H9 (cell line): ENCODE measurements at regions not wholly inside any gene's neighbourhood (a gene's known extent, or its start where the extent isn't known, plus 50 kb on each side); places are given as distances from the start of the nearest gene placed in this dataset.

Experiments used
- DNase-seq: peaks from one replicate; pipeline ENCODE4 v3.0.0-alpha.2; 2017
- H2AFZ ChIP-seq: one replicate; pipeline ENCODE4 v1.6.1; 2013; ENCODE audit warnings: mild to moderate bottlenecking, low read length, control low read depth, moderate library complexity
- H2AK5ac ChIP-seq: 2 replicates; pipeline ENCODE4 v1.6.1; 2013; ENCODE audit warnings: low read length, control low read depth, mixed read lengths; ENCODE audit not compliant: insufficient read length
- H2BK120ac ChIP-seq: one replicate; pipeline ENCODE4 v1.6.1; 2013; ENCODE audit warnings: low read depth, mild to moderate bottlenecking, low read length, control low read depth, inconsistent platforms; ENCODE audit not compliant: poor library complexity, severe bottlenecking
- H2BK12ac ChIP-seq: 2 replicates; pipeline ENCODE4 v1.6.1; 2013; ENCODE audit warnings: low read length, control low read depth, mixed read lengths, low read depth; ENCODE audit not compliant: insufficient read length
- H2BK15ac ChIP-seq: 2 replicates; pipeline ENCODE4 v1.6.1; 2013; ENCODE audit warnings: low read depth, low read length, control low read depth
- H2BK20ac ChIP-seq: one replicate; pipeline ENCODE4 v1.6.1; 2013; ENCODE audit warnings: low read depth, mild to moderate bottlenecking, low read length, control low read depth, inconsistent platforms; ENCODE audit not compliant: poor library complexity, severe bottlenecking
- H2BK5ac ChIP-seq: 2 replicates; pipeline ENCODE4 v1.6.1; 2013; ENCODE audit warnings: low read length, control low read depth, mixed read lengths; ENCODE audit not compliant: insufficient read length
- H3K14ac ChIP-seq: 2 replicates; pipeline ENCODE4 v1.6.1; 2013; ENCODE audit warnings: low read length, control low read depth; ENCODE audit not compliant: insufficient read depth
- H3K18ac ChIP-seq: 2 replicates; pipeline ENCODE4 v1.6.1; 2013; ENCODE audit warnings: low read depth, mild to moderate bottlenecking, mixed read lengths, low read length, control low read depth; ENCODE audit not compliant: insufficient read length
- H3K23ac ChIP-seq: 2 replicates; pipeline ENCODE4 v1.6.1; 2013; ENCODE audit warnings: low read length, control low read depth, mixed read lengths, low read depth; ENCODE audit not compliant: insufficient read length
- H3K23me2 ChIP-seq: 2 replicates; pipeline ENCODE4 v1.6.1; 2013; ENCODE audit warnings: low read depth, mild to moderate bottlenecking, mixed read lengths, low read length, control low read depth; ENCODE audit not compliant: insufficient read length, poor library complexity, severe bottlenecking
- H3K27ac ChIP-seq: 2 replicates; pipeline ENCODE4 v1.5.1; 2013; ENCODE audit warnings: low read length, control low read depth, mixed read lengths, low read depth; ENCODE audit not compliant: insufficient read length
- H3K27me3 ChIP-seq: 2 replicates; pipeline ENCODE4 v1.6.1; 2013; ENCODE audit warnings: low read length, control low read depth, inconsistent platforms; ENCODE audit not compliant: insufficient read depth
- H3K4ac ChIP-seq: 2 replicates; pipeline ENCODE4 v1.6.1; 2013; ENCODE audit warnings: low read depth, mild to moderate bottlenecking, control low read depth, inconsistent platforms, low read length, moderate library complexity
- H3K4me1 ChIP-seq: 2 replicates; pipeline ENCODE4 v1.6.1; 2013; ENCODE audit warnings: low read length, control low read depth, inconsistent platforms; ENCODE audit not compliant: insufficient read depth
- H3K4me2 ChIP-seq: 2 replicates; pipeline ENCODE4 v1.6.1; 2013; ENCODE audit warnings: low read length, control low read depth, mixed read lengths; ENCODE audit not compliant: insufficient read length, insufficient read depth
- H3K56ac ChIP-seq: 2 replicates; pipeline ENCODE4 v1.6.1; 2013; ENCODE audit warnings: low read depth, mild to moderate bottlenecking, mixed read lengths, low read length, control low read depth; ENCODE audit not compliant: insufficient read length
- H3K79me1 ChIP-seq: 2 replicates; pipeline ENCODE4 v1.6.1; 2013; ENCODE audit warnings: low read depth, mild to moderate bottlenecking, moderate library complexity, low read length, control low read depth, inconsistent platforms; ENCODE audit not compliant: insufficient read depth, poor library complexity, severe bottlenecking
- H3K79me2 ChIP-seq: 2 replicates; pipeline ENCODE4 v1.6.1; 2013; ENCODE audit warnings: low read length, control low read depth, inconsistent platforms; ENCODE audit not compliant: insufficient read depth
- H3K9ac ChIP-seq: 2 replicates; pipeline ENCODE4 v1.6.1; 2013; ENCODE audit warnings: low read length, control low read depth, mixed read lengths; ENCODE audit not compliant: insufficient read length; ENCODE audit errors: extremely low read depth
- H3K9me3 ChIP-seq: one replicate; pipeline ENCODE4 v1.6.1; 2013; ENCODE audit warnings: low read depth, low read length, inconsistent platforms; ENCODE audit not compliant: control insufficient read depth
- H3T11ph ChIP-seq: one replicate; pipeline ENCODE4 v1.6.1; 2013; ENCODE audit warnings: mild to moderate bottlenecking, low read length, control low read depth, inconsistent platforms
- H4K20me1 ChIP-seq: one replicate; pipeline ENCODE4 v1.6.1; 2013; ENCODE audit not compliant: control insufficient read depth, insufficient read length, insufficient read depth
- H4K5ac ChIP-seq: 2 replicates; pipeline ENCODE4 v1.6.1; 2013; ENCODE audit warnings: low read depth, mild to moderate bottlenecking, mixed read lengths, low read length, control low read depth; ENCODE audit not compliant: insufficient read length
- H4K8ac ChIP-seq: replicated peaks from 2 replicates; pipeline ENCODE4 v1.6.1; 2013; ENCODE audit warnings: low read length, control low read depth, mixed read lengths, low read depth; ENCODE audit not compliant: insufficient read length
- H4K91ac ChIP-seq: 2 replicates; pipeline ENCODE4 v1.6.1; 2013; ENCODE audit warnings: low read depth, mild to moderate bottlenecking, moderate library complexity, mixed read lengths, low read length, control low read depth; ENCODE audit not compliant: insufficient read length
- H3K27ac Mint-ChIP-seq, 3 experiments: 2 replicates in 2 of 3; 3 replicates in 1 of 3; pipeline ENCODE4 v1.8.0; 2020 to 2021; ENCODE audit warnings: mixed read lengths in 3 of 3, mild to moderate bottlenecking in 1 of 3, moderate library complexity in 1 of 3
- H3K27me3 Mint-ChIP-seq: 2 replicates; pipeline ENCODE4 v1.8.0; 2021; ENCODE audit warnings: low read depth, mild to moderate bottlenecking, moderate library complexity, mixed read lengths
- H3K36me3 Mint-ChIP-seq, 3 experiments: 2 replicates in 2 of 3; 3 replicates in 1 of 3; pipeline ENCODE4 v1.8.0; 2020 to 2021; ENCODE audit warnings: low read depth in 3 of 3, mixed read lengths in 3 of 3; ENCODE audit not compliant: insufficient read depth in 1 of 3
- H3K4me1 Mint-ChIP-seq, 2 experiments: 2 replicates each; pipeline ENCODE4 v1.8.0; 2020; ENCODE audit warnings: mixed read lengths in 2 of 2
- H3K4me3 Mint-ChIP-seq, 2 experiments: 2 replicates in 1 of 2; 3 replicates in 1 of 2; pipeline ENCODE4 v1.8.0; 2020 to 2021; ENCODE audit warnings: mild to moderate bottlenecking in 2 of 2, mixed read lengths in 2 of 2, moderate library complexity in 1 of 2
- H3K9me3 Mint-ChIP-seq, 2 experiments: 2 replicates in 1 of 2; 3 replicates in 1 of 2; pipeline ENCODE4 v1.8.0; 2020; ENCODE audit warnings: mild to moderate bottlenecking in 2 of 2, mixed read lengths in 2 of 2, moderate library complexity in 1 of 2
- WGBS: extraction: QIAGEN DNeasy Blood & Tissue Kit; methylation state at CpG from one replicate; pipeline ENCODE4 v1.1.7; 2013; ENCODE audit warnings: missing lambda C conversion rate, low lambda C conversion rate, mixed read lengths; ENCODE audit not compliant: insufficient read length; ENCODE audit errors: extremely low coverage; 5-methylcytosine and 5-hydroxymethylcytosine counted together
- TF ChIP-seq, protein P1 (sequence below): fragments of 200-600 bp; sonication (generic); conservative IDR thresholded peaks from 3 replicates; pipeline ENCODE4 v1.8.0; 2021; ENCODE audit warnings: antibody characterized with exemption, mild to moderate bottlenecking

DNA sequence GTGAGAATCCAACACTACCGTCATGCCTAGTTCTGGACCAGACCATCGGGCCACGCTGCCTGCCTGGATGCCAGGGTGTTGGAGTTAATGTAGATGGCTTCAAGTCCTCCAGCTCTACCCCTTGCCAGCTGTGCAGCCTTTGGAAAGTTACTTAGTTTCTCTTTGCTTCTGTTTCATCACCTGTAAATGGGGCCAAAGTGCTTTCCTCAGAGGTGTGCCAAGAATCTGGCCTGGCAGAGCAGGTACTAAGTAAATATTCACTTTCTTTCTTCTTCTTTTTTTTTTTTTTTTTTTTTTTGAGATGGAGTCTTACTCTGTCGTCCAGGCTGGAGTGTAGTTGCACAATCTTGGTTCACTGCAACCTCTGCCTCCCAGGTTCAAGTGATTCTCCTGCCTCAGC lies 159.5 kb upstream of the RPL38 start:
- H3K36me3 Mint-ChIP-seq: no peaks in the 10 kb centered on the region
- no peak overlapping the region for H3K9ac ChIP-seq

More for the DNA sequence above, 159.5 kb upstream of the RPL38 start:
- Histone ChIP-seq H3K4me1 (no peaks in the 10 kb centered on the region), H2AFZ (no peak overlapping the region), H2BK120ac (no peak overlapping the region), H4K20me1 (no peaks in the 10 kb centered on the region), H3T11ph (no peak overlapping the region), H4K91ac (no peak overlapping the region), H3K27ac (no peak overlapping the region), H3K4ac (no peak overlapping the region), H3K79me1 (no peaks in the 10 kb centered on the region), H3K27me3 (no peaks in the 10 kb centered on the region), H3K79me2 (no peaks in the 10 kb centered on the region), H3K23ac (no peak overlapping the region), H3K4me2 (no peak overlapping the region), H3K9me3 (no peaks in the 10 kb centered on the region), H2AK5ac (no peak overlapping the region), H4K5ac (no peak overlapping the region), H3K56ac (no peak overlapping the region), H2BK5ac (no peak overlapping the region), H3K14ac (no peak overlapping the region; the same call in 1 of the 2 replicates), H2BK20ac (no peak overlapping the region), H3K18ac (no peak overlapping the region), H2BK15ac (no peak overlapping the region), H2BK12ac (no peak overlapping the region), H4K8ac (no peak overlapping the region), H3K23me2 (no peaks in the 10 kb centered on the region)
- DNase-seq: no peak
- no CpG with 5 or more reads among the region's 4 CpGs for WGBS
- H3K9me3 Mint-ChIP-seq: no peaks in the 10 kb centered on the region
- no peak overlapping the region for H3K27ac Mint-ChIP-seq
- H3K4me1 Mint-ChIP-seq: peaks cover 9 to 13% of the 10 kb centered on the region in 2 experiments; a peak in 3 of 4 replicates
- no peak overlapping the region for H3K4me3 Mint-ChIP-seq
- H3K27me3 Mint-ChIP-seq: peaks cover 10% of the 10 kb centered on the region
- TF ChIP-seq, protein P1, sequence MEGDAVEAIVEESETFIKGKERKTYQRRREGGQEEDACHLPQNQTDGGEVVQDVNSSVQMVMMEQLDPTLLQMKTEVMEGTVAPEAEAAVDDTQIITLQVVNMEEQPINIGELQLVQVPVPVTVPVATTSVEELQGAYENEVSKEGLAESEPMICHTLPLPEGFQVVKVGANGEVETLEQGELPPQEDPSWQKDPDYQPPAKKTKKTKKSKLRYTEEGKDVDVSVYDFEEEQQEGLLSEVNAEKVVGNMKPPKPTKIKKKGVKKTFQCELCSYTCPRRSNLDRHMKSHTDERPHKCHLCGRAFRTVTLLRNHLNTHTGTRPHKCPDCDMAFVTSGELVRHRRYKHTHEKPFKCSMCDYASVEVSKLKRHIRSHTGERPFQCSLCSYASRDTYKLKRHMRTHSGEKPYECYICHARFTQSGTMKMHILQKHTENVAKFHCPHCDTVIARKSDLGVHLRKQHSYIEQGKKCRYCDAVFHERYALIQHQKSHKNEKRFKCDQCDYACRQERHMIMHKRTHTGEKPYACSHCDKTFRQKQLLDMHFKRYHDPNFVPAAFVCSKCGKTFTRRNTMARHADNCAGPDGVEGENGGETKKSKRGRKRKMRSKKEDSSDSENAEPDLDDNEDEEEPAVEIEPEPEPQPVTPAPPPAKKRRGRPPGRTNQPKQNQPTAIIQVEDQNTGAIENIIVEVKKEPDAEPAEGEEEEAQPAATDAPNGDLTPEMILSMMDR: no peak
